Endothelial cell of umbilical vein (primary cell): ENCODE measurements at regions not wholly inside any gene's neighbourhood (a gene's known extent, or its start where the extent isn't known, plus 50 kb on each side); places are given as distances from the start of the nearest gene placed in this dataset.

Experiments
- BruUV-seq: library from RNA; stranded (reverse); fragments of 400-500 nt; replicated peaks from 2 replicates; lab custom pipeline; 2021; lab: Mats Ljungman, UMichigan
- CTCF ChIA-PET: fragments of 300-600, 350-600 bp; sonication (Branson Sonifier 250); formaldehyde crosslinking; loops from one replicate; lab custom pipeline; 2021; ENCODE audit warnings: antibody characterized with exemption, inconsistent platforms; lab: Charles Lee
- POLR2A ChIA-PET: fragments of 300-600, 350-600 bp; sonication (Branson Sonifier 250); formaldehyde crosslinking; loops from one replicate; lab custom pipeline; 2021; ENCODE audit warnings: antibody characterized with exemption, inconsistent platforms; lab: Charles Lee
- DNase-seq: peaks from one replicate; pipeline ENCODE4 v3.0.0-alpha.2; 2011; ENCODE audit warnings: low read depth, low spot score
- FAIRE-seq: peaks from 2 replicates; lab custom pipeline; 2011; peaks lifted over from hg19 to GRCh38; lab: Jason Lieb, UNC
- H2AFZ ChIP-seq: 2 replicates; pipeline ENCODE4 v1.6.0; 2012; ENCODE audit warnings: low read depth, low read length, control low read depth, inconsistent platforms
- H3K27ac ChIP-seq: 2 replicates; pipeline ENCODE4 v1.5.1; 2011; ENCODE audit warnings: low read depth, mild to moderate bottlenecking, control low read depth, low read length, moderate library complexity; ENCODE audit not compliant: insufficient read depth
- H3K27me3 ChIP-seq, 2 experiments: 2 replicates each; pipeline versions ENCODE4 v1.6.0 to v1.6.1; 2011; ENCODE audit warnings: low read length in 2 of 2, mixed read lengths in 1 of 2; ENCODE audit not compliant: control insufficient read depth in 2 of 2, insufficient read depth in 2 of 2
- H3K36me3 ChIP-seq, 2 experiments: 2 replicates in 1 of 2; 3 replicates in 1 of 2; pipeline ENCODE4 v1.5.1; 2011; ENCODE audit warnings: low read length in 2 of 2, mild to moderate bottlenecking in 1 of 2, moderate library complexity in 1 of 2; ENCODE audit not compliant: control insufficient read depth in 2 of 2, insufficient read depth in 2 of 2; ENCODE audit errors: extremely low read depth in 1 of 2
- H3K4me1 ChIP-seq: 3 replicates; pipeline ENCODE4 v1.5.1; 2011; ENCODE audit warnings: mild to moderate bottlenecking, low read length; ENCODE audit not compliant: control insufficient read depth, insufficient read depth; ENCODE audit errors: extremely low read depth
- H3K4me2 ChIP-seq: 2 replicates; pipeline ENCODE4 v1.6.1; 2011; ENCODE audit warnings: low read length, control low read depth, mixed read lengths; ENCODE audit not compliant: insufficient read depth
- H3K4me3 ChIP-seq, 3 experiments: fragments of 200-600 bp in 1 of 3; sonication (generic), shearing (Covaris generic) in 1 of 3; replicated peaks in 1 of 3; 2 replicates each; pipeline ENCODE4 v1.5.1; 2011 to 2016; ENCODE audit warnings: control low read depth in 3 of 3, low read length in 3 of 3, mild to moderate bottlenecking in 2 of 3, inconsistent platforms in 1 of 3, low read depth in 1 of 3, moderate library complexity in 1 of 3; ENCODE audit not compliant: insufficient read depth in 1 of 3
- H3K79me2 ChIP-seq: 2 replicates; pipeline ENCODE4 v1.6.0; 2012; ENCODE audit warnings: low read length, inconsistent platforms; ENCODE audit not compliant: control insufficient read depth, insufficient read depth
- H3K9ac ChIP-seq: replicated peaks from 2 replicates; pipeline ENCODE3; 2011; ENCODE audit warnings: low read length, control low read depth; ENCODE audit not compliant: insufficient read depth; ENCODE audit errors: extremely low read depth
- H3K9me1 ChIP-seq: replicated peaks from 3 replicates; pipeline ENCODE4 v1.6.0; 2011; ENCODE audit warnings: mild to moderate bottlenecking, low read length; ENCODE audit not compliant: control insufficient read depth, insufficient read depth; ENCODE audit errors: extremely low read depth
- H3K9me3 ChIP-seq: replicated peaks from 2 replicates; pipeline ENCODE4 v1.5.1; 2012; ENCODE audit warnings: low read length, inconsistent platforms; ENCODE audit not compliant: control insufficient read depth, insufficient read depth
- H4K20me1 ChIP-seq: replicated peaks from 2 replicates; pipeline ENCODE3; 2011; ENCODE audit warnings: mild to moderate bottlenecking, low read length; ENCODE audit not compliant: control insufficient read depth, insufficient read depth; ENCODE audit errors: extremely low read depth
- CTCF ChIP-seq, 2 donors: IDR thresholded peaks; 1 replicate in 1 of 2; 2 replicates in 1 of 2; pipeline ENCODE4 v1.5.1; 2011; ENCODE audit warnings: low read length in 2 of 2, mild to moderate bottlenecking in 2 of 2, moderate library complexity in 2 of 2, control low read depth in 1 of 2, inconsistent platforms in 1 of 2, low read depth in 1 of 2; ENCODE audit not compliant: insufficient read depth in 1 of 2; ENCODE audit errors: extremely low read depth in 1 of 2
- EZH2 ChIP-seq: IDR thresholded peaks from 2 replicates; pipeline ENCODE4 v1.6.1; 2012; ENCODE audit warnings: borderline replicate concordance, low read depth, mild to moderate bottlenecking, moderate library complexity, low read length, inconsistent platforms; ENCODE audit not compliant: severe bottlenecking
- FOS ChIP-seq: IDR thresholded peaks from 2 replicates; pipeline ENCODE4 v1.6.1; 2011; ENCODE audit warnings: mild to moderate bottlenecking, low read length, moderate library complexity, borderline replicate concordance; ENCODE audit not compliant: insufficient read depth
- GATA2 ChIP-seq: IDR thresholded peaks from 2 replicates; pipeline ENCODE4 v1.7.0; 2011; ENCODE audit warnings: low read depth, mild to moderate bottlenecking, moderate library complexity, mixed read lengths, low read length; ENCODE audit not compliant: insufficient read length, insufficient read depth
- JUN ChIP-seq: IDR thresholded peaks from 2 replicates; pipeline ENCODE4 v1.6.1; 2011; ENCODE audit warnings: borderline replicate concordance, low read depth; ENCODE audit not compliant: insufficient read length, insufficient read depth
- MYC ChIP-seq: IDR thresholded peaks from one replicate; pipeline ENCODE4 v1.6.1; 2011; ENCODE audit warnings: mild to moderate bottlenecking, low read depth, low read length
- POLR2A ChIP-seq: IDR thresholded peaks from 2 replicates; pipeline ENCODE4 v1.6.1; 2012; ENCODE audit warnings: low read depth, mild to moderate bottlenecking, control low read depth, low read length
- POLR2AphosphoS5 ChIP-seq: IDR thresholded peaks from 2 replicates; pipeline ENCODE4 v1.6.1; 2012; ENCODE audit warnings: low read depth, mild to moderate bottlenecking, control low read depth, low read length, moderate library complexity; ENCODE audit not compliant: insufficient read depth
- dilution Hi-C: fragments of 300-500 bp; cut with MboI; formaldehyde crosslinking; loops from one replicate; pipeline ENCODE4 v1.15.0; 2019; ENCODE audit warnings: low sequenced_read_pairs; ENCODE audit not compliant: extremely low pct_ligation_motif_present
- intact Hi-C: fragments of 100-400 bp; cut with micrococcal nuclease; formaldehyde crosslinking; loops from one replicate; pipeline ENCODE4 v1.10.0; 2022
- TF ChIP-seq, protein P1 (sequence below): IDR thresholded peaks from 2 replicates; pipeline ENCODE4 v1.6.1; 2011; ENCODE audit not compliant: insufficient read depth, insufficient read length

DNA sequence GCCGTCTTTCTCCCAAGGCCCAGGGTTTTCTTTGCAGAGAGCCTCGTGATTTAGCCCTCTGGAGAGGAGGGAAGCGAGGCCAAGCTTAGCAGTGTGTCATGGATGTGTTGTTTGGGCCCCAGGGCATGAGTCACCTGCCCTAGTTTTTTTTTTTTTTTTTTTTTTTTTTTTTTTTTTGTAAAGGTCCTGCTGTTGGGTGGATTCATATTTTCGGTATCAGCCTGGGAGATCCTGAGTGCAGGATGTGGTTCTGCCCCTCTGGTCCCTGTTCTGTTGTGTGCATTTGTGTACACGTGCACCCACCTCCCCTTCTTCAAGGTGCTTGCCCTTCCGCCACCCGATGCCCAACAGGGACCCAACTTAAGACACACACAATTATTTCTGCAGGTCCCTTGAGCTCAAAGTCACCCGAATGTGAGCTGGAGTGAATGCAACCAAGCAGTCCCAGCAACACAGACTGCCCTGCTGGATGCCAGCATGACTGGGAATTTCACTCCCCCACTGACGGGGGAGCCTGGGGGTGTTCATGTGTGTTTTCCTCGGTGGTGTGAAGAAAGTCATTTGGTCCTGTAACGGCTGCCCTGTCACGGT, 265.8 kb upstream of the TNRC6C start:
- intact Hi-C loops (no loop called here), dilution Hi-C loops (no loop called here)
- H3K79me2 ChIP-seq: no peaks in the 10 kb centered on the region
- no TSS peak for BruUV-seq
- H3K27me3 ChIP-seq: peaks cover 26 to 29% of the 10 kb centered on the region in 2 experiments
- no peaks in the 10 kb centered on the region for H4K20me1 ChIP-seq
- no peak overlapping the region for H2AFZ ChIP-seq
- no peak overlapping the region for H3K9ac ChIP-seq
- CTCF ChIA-PET: no interaction called here
- FAIRE-seq (no peak), DNase-seq (no peak)
- H3K4me3 ChIP-seq: no peak overlapping the region
- no peak overlapping the region for H3K4me2 ChIP-seq
- H3K27ac ChIP-seq: no peak overlapping the region
- TF ChIP-seq CTCF (IDR thresholded peaks at IDR 0.05; ENCODE audit: extremely low read depth in 1 of 2, insufficient read depth in 1 of 2, low read depth in 1 of 2, low read length in 2 of 2) (no peak), POLR2AphosphoS5 (no peak), JUN (no peak), EZH2 (no peak), GATA2 (no peak), FOS (no peak), POLR2A (no peak), MYC (no peak)
- TF ChIP-seq, protein P1, sequence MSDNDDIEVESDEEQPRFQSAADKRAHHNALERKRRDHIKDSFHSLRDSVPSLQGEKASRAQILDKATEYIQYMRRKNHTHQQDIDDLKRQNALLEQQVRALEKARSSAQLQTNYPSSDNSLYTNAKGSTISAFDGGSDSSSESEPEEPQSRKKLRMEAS: no peak
- H3K9me1 ChIP-seq: no peaks in the 10 kb centered on the region
- H3K36me3 ChIP-seq: no peaks in the 10 kb centered on the region
- no peaks in the 10 kb centered on the region for H3K4me1 ChIP-seq
- POLR2A ChIA-PET: no interaction called here
- no peaks in the 10 kb centered on the region for H3K9me3 ChIP-seq
